Body of pancreas (tissue), 4 donors: ENCODE measurements at regions not wholly inside any gene's neighbourhood (a gene's known extent, or its start where the extent isn't known, plus 50 kb on each side); places are given as distances from the start of the nearest gene placed in this dataset.

Source experiments
- CTCF ChIP-seq, 7 experiments: fragments of 450-650 bp in 4 of 7; fragments of 200-600 bp in 3 of 7; sonication (generic) in 3 of 7; IDR thresholded peaks; one replicate each; pipeline ENCODE4 v1.5.1; 2016 to 2019; ENCODE audit warnings: antibody characterized with exemption in 7 of 7
- POLR2A ChIP-seq, 3 donors: fragments of 450-650 bp; IDR thresholded peaks; one replicate each; pipeline ENCODE4 v1.6.1; 2016; ENCODE audit warnings: antibody characterized with exemption in 3 of 3, mild to moderate bottlenecking in 2 of 3

GRCh38 chr14:101231828-101232227, 328.3 kb upstream of the RTL1 start:
- TF ChIP-seq CTCF (IDR thresholded peaks at IDR 0.05) = no peak
- no peak for TF ChIP-seq POLR2A (IDR thresholded peaks at IDR 0.05)
